PFSK-1 (cell line): ENCODE measurements at regions not wholly inside any gene's neighbourhood (a gene's known extent, or its start where the extent isn't known, plus 50 kb on each side); places are given as distances from the start of the nearest gene placed in this dataset.

ENCODE experiments used
- FOXP2 ChIP-seq: optimal IDR thresholded peaks from 2 replicates; pipeline ENCODE3; 2011; ENCODE audit warnings: borderline replicate concordance, control low read depth, inconsistent platforms; ENCODE audit not compliant: insufficient read depth; ENCODE audit errors: extremely low read length, extremely low read depth
- POLR2AphosphoS5 ChIP-seq: IDR thresholded peaks from 2 replicates; pipeline ENCODE4 v1.6.1; 2012; ENCODE audit warnings: low read depth, mild to moderate bottlenecking, control low read depth, low read length, moderate library complexity
- SIN3A ChIP-seq: IDR thresholded peaks from 2 replicates; pipeline ENCODE4 v1.6.1; 2012; ENCODE audit warnings: mild to moderate bottlenecking, low read length, moderate library complexity, borderline replicate concordance; ENCODE audit not compliant: insufficient read depth
- TAF1 ChIP-seq: IDR thresholded peaks from 2 replicates; pipeline ENCODE4 v1.6.1; 2012; ENCODE audit warnings: low read length, control low read depth, borderline replicate concordance; ENCODE audit not compliant: insufficient read depth
- TF ChIP-seq, protein P1 (sequence below), 2 experiments: IDR thresholded peaks; 2 replicates each; pipeline versions ENCODE4 v1.6.1 to v1.8.0; 2011 to 2012; ENCODE audit warnings: low read depth in 2 of 2, low read length in 2 of 2, control low read depth in 1 of 2, inconsistent platforms in 1 of 2, mild to moderate bottlenecking in 1 of 2, moderate library complexity in 1 of 2; ENCODE audit not compliant: insufficient read depth in 1 of 2

DNA sequence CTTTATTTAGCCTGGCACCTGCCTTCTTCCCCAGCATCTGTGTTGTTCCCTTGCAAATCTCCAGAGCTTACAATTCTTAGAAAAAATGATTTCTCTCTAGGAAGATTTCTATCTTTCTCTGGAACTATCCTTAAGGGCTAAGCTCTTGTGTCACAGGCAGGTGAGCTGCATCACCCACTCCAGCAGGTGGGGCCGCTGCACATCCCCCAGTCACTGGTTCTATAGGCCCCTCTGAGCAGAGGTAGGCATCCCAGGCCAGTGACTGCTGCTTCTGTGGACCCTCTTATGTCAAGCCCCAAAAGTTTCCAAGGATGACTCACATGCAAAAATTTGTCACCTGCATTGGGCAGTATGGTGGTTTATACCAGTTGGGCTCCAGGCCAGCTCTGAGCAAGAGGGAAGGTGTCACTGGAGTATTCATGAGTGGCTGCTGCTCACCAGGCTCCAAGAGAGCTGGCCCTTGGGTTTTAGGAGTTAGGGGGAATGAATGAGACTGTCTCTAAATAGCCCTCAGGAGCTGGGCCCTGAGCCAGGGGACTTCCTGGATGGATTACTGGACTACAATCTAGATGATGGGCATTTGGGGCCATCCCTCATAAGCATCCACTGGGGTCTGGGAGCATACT, 208.1 kb upstream of the EOLA2 start:
- TF ChIP-seq SIN3A = no peak
- TF ChIP-seq TAF1 = no peak
- no peak for TF ChIP-seq POLR2AphosphoS5
- no peak for TF ChIP-seq FOXP2
- TF ChIP-seq, protein P1, sequence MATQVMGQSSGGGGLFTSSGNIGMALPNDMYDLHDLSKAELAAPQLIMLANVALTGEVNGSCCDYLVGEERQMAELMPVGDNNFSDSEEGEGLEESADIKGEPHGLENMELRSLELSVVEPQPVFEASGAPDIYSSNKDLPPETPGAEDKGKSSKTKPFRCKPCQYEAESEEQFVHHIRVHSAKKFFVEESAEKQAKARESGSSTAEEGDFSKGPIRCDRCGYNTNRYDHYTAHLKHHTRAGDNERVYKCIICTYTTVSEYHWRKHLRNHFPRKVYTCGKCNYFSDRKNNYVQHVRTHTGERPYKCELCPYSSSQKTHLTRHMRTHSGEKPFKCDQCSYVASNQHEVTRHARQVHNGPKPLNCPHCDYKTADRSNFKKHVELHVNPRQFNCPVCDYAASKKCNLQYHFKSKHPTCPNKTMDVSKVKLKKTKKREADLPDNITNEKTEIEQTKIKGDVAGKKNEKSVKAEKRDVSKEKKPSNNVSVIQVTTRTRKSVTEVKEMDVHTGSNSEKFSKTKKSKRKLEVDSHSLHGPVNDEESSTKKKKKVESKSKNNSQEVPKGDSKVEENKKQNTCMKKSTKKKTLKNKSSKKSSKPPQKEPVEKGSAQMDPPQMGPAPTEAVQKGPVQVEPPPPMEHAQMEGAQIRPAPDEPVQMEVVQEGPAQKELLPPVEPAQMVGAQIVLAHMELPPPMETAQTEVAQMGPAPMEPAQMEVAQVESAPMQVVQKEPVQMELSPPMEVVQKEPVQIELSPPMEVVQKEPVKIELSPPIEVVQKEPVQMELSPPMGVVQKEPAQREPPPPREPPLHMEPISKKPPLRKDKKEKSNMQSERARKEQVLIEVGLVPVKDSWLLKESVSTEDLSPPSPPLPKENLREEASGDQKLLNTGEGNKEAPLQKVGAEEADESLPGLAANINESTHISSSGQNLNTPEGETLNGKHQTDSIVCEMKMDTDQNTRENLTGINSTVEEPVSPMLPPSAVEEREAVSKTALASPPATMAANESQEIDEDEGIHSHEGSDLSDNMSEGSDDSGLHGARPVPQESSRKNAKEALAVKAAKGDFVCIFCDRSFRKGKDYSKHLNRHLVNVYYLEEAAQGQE (IDR thresholded peaks at IDR 0.05; ENCODE audit: insufficient read depth in 1 of 2, low read depth in 2 of 2, low read length in 2 of 2) = no peak

DNA sequence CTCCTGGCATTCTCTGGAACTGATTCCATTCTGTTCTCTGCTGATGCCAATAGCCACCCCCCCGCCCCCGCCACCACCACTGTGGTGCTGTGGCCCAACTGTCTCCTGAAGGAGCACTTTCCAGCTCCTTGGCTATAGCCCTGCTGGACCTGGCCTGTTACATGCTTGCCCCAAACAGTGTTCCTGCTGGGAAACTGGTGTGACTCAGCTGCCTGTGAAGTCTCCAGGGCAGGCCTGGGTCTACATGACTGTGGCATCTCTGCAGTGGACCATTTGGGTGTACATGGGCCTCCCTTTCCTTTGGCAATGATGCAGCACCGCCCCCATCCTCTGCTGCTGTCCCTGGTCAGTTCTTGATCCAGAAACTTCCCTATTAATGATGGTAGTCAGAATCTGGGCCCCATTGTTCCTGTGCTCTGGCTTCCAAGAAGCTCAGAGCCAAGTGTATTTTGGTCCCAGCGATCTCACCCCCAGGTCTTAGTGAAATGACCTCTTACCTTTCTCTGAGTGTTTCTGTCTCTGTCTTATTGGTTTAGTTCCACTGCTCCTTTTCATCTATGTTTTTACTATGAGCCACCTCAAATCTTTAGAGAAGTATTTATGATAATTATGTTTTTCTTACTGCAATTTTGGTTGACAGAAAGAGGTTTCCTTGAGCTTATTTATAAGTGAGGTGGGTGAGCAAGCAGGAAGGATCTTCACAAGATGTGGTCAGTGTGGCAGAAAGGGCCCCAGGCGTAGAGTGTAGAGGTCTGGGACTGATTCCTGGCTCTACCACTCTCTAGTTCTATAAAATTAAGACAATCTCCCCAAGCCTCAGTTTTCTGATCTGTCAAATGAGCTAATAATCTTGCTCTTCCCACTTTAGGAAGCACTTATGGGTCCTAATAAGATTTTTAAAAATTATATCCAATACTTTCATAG, 210.7 kb upstream of the EOLA2 start:
- TF ChIP-seq SIN3A (no peak), FOXP2 (no peak), POLR2AphosphoS5 (no peak), TAF1 (no peak)
- TF ChIP-seq, protein P1 (IDR thresholded peaks at IDR 0.05; ENCODE audit: insufficient read depth in 1 of 2, low read depth in 2 of 2, low read length in 2 of 2) = no peak

DNA sequence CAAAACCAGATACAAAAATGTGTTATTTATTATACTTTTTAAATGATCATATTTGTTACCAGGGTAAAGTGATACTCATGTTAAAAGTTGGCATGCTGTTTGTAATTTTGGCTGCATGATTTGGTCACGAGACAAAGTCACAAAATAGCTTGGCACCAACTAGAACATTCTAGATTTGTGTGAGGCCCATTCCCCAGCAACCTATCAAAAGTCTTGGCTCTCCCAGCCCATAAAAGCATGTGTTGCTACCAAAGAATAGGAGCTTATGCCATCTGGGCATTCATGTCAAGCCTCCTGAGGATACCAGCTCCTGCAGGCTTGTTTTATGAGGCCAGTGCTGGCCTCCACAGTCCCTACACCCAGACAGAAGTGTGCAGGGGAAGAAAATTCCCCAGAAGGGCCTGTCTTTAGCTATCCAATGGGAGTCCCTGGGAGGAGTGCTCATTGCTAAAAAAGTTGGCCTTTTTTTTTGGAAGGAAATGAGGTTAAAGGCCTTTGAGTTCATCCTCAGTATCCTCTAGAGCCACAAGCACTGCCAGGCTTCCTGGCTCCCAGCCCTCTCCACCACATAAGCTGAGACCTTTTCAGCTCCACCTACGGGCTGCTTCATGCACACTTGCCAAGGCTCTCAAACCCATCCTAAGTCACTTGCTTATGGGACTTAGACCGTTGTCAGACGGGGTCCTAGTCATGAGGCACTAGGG, 211.9 kb upstream of the EOLA2 start:
- TF ChIP-seq FOXP2 = no peak
- TF ChIP-seq, protein P1 (IDR thresholded peaks at IDR 0.05; ENCODE audit: insufficient read depth in 1 of 2, low read depth in 2 of 2, low read length in 2 of 2) = no peak
- no peak for TF ChIP-seq SIN3A
- no peak for TF ChIP-seq TAF1
- TF ChIP-seq POLR2AphosphoS5 = no peak

DNA sequence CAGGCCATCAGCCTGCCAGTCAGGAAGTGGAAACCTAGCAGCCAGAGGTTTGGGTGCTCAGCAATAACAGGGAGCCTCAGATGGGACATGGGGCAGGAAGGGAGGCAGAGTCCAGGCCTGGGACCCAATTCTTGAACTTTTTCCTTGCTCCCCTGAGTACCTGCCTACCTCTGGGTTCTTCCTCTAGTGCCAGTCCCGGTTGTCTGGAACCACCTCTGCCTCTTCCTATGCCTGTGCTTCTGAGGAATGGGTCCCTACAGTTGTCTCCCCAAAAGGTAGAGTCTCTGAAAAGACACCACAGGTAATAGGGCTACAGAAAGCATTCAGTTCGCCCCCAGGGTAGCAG, 212.4 kb upstream of the MAMLD1 start:
- TF ChIP-seq TAF1 (no peak), SIN3A (no peak), FOXP2 (no peak), POLR2AphosphoS5 (no peak)

DNA sequence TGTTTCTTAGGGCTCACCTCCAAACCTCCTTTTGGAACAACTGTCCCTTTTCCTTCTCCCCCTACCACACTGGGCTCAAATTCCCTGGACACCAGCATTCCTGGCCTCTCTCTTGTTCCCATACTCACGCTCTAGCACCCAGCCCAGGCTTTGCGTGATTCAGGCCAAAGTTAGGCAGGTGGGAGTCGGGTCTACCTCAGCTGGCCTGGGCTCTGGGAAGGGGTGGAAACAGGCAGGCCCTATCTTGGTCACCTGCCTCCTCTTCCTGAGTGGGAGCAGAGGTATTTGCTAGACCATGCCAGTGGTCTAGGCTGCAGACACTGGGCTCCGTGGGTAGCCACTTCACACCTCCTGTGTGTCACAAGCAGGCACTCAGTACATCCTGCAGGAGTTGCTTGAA, 211.1 kb upstream of the MAMLD1 start:
- TF ChIP-seq TAF1 (no peak), SIN3A (no peak), POLR2AphosphoS5 (no peak), FOXP2 (no peak)
- TF ChIP-seq, protein P1 (IDR thresholded peaks at IDR 0.05; ENCODE audit: insufficient read depth in 1 of 2, low read depth in 2 of 2, low read length in 2 of 2) = no peak
